ENCODE measurements at regions not wholly inside any gene's neighbourhood (a gene's known extent, or its start where the extent isn't known, plus 50 kb on each side); places are given as distances from the start of the nearest gene placed in this dataset.

- TF ChIP-seq ZNF747 (tag by site-specific recombination; IDR thresholded peaks at IDR 0.05) (no peak), ZNF366 (tag by site-specific recombination; conservative IDR thresholded peaks at IDR 0.05) (no peak)
- TF ChIP-seq, protein P1, sequence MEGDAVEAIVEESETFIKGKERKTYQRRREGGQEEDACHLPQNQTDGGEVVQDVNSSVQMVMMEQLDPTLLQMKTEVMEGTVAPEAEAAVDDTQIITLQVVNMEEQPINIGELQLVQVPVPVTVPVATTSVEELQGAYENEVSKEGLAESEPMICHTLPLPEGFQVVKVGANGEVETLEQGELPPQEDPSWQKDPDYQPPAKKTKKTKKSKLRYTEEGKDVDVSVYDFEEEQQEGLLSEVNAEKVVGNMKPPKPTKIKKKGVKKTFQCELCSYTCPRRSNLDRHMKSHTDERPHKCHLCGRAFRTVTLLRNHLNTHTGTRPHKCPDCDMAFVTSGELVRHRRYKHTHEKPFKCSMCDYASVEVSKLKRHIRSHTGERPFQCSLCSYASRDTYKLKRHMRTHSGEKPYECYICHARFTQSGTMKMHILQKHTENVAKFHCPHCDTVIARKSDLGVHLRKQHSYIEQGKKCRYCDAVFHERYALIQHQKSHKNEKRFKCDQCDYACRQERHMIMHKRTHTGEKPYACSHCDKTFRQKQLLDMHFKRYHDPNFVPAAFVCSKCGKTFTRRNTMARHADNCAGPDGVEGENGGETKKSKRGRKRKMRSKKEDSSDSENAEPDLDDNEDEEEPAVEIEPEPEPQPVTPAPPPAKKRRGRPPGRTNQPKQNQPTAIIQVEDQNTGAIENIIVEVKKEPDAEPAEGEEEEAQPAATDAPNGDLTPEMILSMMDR (tag by site-specific recombination; IDR thresholded peaks at IDR 0.05) = no peak
Measured at GRCh38 chr3:65126527-65127410, 439.0 kb upstream of the ADAMTS9 start.

All from HEK293 (cell line).